ENCODE measurements at regions not wholly inside any gene's neighbourhood (a gene's known extent, or its start where the extent isn't known, plus 50 kb on each side); places are given as distances from the start of the nearest gene placed in this dataset.

- TF ChIP-seq CTCF (conservative IDR thresholded peaks at IDR 0.05; ENCODE audit: low read length) (no peak), EZH2phosphoT487 (IDR thresholded peaks at IDR 0.05; ENCODE audit: borderline replicate concordance, low read depth, low read length) (no peak)
These were observed 1240.7 kb downstream of the BRINP3 start for GRCh38 chr1:189237008-189237407.

All from OCI-LY7 (cell line).